GM18909 (cell line): ENCODE measurements at regions not wholly inside any gene's neighbourhood (a gene's known extent, or its start where the extent isn't known, plus 50 kb on each side); places are given as distances from the start of the nearest gene placed in this dataset.
"Not testable (repeated sequence)": the region's sequence is repeated elsewhere in the genome, so short reads cannot be mapped to it uniquely, and the experiment has no call there.

Experiments
- ATAC-seq: cut with Tn5 transposase; IDR thresholded peaks from one replicate; pipeline ENCODE4 v1.9.1; 2021; ENCODE audit warnings: mild to moderate bottlenecking; ENCODE audit not compliant: unreplicated experiment, poor library complexity

- no peak for ATAC-seq
These were observed 82.7 kb upstream of the AKIRIN2 start for GRCh38 chr6:87784690-87785089.

DNA sequence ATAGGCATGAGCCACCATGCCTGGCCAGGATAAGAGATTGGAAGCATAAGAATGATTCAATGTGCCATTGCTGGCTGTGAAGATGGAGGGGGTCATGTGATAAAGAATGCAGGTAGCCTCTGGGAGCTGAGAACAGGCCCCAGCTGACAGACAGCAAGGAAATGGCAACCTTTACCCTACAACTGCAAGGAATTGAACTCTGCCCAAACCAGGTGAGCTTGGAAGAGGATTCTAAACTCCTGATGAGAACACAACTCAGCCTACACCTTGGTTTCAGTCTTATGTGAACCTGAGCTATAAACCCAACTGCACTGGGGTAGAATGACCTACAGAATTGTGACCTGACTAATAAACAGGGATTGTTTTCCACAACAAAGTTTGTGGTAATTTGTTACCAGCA, 82.0 kb upstream of the AKIRIN2 start:
- ATAC-seq: no peak

- no peak for ATAC-seq
These were observed 77.5 kb upstream of the AKIRIN2 start for GRCh38 chr6:87779542-87779941.

GRCh38 chr6:87772597-87773530, 70.8 kb upstream of the AKIRIN2 start:
- no peak for ATAC-seq

GRCh38 chr6:87767478-87767877, 65.4 kb upstream of the AKIRIN2 start:
- no peak for ATAC-seq

GRCh38 chr6:87766211-87766610, 64.2 kb upstream of the AKIRIN2 start:
- no peak for ATAC-seq

- no peak for ATAC-seq
These were observed 61.9 kb upstream of the AKIRIN2 start for GRCh38 chr6:87763901-87764300.

DNA sequence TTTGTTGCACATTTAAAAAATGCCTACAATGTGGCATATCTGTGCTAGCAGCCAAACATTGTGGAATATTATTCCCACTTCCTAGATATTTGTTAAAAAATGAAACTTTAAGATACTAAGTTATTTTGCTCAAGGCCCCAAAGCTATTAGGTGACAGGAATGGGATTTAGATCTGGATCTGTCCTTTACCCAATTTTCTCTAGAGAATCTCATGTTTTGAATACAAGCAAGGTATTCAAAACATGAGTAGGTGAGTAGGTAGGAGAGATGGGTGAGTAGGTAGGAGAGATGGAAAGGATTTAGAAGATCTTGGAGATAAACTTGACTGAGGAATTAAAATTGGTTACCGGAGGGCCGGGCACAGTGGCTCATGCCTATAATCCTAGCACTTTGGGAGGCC, 61.2 kb upstream of the AKIRIN2 start:
- ATAC-seq: no peak

- no peak for ATAC-seq
These were observed 60.1 kb upstream of the AKIRIN2 start for GRCh38 chr6:87762116-87762515.

DNA sequence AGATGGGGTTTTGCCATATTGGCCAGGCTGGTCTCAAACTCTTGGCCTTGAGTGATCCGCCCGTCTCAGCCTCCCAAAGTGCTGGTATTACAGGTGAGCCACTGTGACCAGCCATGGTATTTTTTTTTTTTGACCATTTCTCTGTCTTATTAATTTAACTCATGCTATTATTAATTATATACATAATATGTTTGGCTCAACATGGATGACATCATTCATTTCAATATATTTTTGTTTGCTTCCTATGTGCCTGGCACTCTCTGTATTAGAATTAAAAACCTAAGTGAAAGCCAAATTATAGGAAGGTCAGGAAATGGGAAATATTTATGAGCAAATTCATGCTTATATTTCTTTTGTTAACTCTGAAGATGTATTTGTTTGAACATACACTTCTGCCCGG, 55.8 kb upstream of the AKIRIN2 start:
- no peak for ATAC-seq

DNA sequence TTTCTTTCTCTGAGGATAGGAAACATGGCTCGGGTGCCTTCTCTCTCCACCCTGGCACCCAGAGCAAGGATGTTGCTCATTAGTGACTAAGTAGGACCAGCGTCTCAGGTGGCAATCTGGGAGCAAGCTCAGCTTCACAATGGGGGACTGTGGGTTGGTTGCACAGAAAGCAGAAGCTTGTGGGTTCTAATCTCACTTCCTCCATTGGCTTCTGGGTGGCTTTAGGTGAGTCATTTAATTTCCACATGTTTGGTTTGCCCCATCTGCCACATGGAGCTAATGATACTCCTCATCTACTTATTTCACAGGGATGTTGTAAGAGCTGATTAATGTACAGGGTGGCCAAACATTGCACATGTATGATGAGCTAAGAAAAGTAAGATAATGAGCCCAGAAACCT, 54.8 kb upstream of the AKIRIN2 start:
- ATAC-seq: peak; percentile 97

DNA sequence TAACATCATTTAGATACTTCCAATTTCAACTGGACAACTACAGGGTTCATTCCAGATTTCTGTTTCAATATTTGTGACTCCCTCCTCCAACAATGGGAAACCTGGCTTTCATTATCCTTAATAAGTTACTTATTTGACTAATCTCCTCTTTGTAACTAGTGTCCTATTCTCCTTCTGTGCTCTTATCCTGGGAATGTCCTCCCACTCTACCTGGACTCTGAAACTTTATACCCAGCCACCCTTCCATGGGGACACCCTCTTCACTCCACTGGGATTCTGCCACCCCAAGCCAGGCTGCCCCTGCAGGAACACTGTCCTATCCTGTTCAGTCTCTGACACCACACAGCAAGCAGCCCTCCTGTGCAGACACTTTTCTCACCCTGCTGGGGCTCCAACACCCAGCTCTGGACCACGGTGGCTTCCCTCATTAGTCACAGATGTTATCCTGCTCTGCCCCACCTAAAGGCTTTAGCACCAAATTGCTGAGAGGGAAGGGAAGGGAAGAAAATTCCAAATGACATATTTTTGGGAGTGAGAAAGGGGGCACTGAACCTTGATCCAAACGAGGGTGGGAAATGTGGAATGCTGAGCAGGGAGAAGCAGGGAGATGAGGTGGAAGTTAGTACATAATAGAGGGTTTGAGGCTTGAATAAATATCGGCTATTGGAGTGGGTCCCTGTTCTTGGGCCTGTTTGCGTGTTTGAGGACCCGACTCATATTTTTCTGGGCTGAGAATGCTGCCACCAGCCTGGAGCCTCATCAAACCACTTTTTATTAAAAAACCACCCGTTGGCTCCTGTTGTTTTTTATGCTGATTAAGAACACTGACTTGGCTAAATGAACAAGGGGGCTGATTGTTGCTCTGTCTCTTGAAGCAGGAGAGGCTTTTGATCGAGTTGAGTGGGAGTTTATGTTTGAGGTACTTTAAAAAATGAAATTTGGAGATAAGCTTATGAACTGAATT, 54.0 kb upstream of the AKIRIN2 start:
- no peak for ATAC-seq

- peak; percentile 31 for ATAC-seq
These were observed 52.8 kb upstream of the AKIRIN2 start for GRCh38 chr6:87754828-87755227.

DNA sequence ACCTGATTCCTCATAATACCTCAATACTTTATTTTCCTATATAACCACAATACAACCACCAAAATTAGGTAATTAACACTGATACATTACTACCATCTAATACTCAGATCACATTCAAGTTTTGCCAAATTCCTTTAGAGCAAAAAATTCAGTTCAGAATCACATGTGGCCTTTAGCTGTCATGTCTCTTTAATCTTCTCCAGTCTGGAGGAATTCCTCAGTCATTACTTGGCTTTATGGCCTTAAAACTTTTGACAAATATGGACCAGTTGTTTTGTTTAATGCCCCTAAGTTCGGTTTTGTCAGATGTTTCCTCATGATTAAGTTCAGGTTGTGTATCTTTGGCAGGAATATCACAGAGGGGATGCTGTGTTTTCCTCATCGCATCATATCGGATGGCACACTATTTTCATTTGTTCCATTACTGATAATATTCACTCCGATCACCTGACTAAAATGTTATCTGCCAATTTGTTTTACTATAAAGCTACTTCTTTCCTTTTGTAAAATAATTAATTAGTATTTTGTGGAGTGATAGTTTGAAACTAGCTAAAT, 51.2 kb upstream of the AKIRIN2 start:
- ATAC-seq: no peak

DNA sequence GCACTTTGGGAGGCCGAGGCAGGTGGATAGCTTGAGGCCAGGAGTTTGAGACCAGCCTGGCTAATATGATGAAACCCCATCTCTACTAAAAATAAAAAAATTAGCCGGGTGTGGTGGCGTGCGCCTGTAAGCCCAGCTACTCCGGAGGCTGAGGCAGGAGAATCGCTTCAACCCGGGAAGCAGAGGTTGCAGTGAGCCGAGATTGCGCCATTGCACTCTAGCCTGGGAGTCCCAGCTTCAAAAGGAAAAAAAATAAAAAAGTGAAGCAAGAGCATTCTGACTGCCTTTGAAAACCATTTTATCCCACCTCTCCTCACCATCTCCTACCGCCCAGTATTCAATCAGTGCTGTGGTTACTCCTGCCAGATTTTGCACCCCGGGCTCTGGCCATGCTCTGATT, 50.5 kb upstream of the AKIRIN2 start:
- ATAC-seq: not testable (repeated sequence)
